Right atrium auricular region (tissue), 2 donors: ENCODE measurements at regions not wholly inside any gene's neighbourhood (a gene's known extent, or its start where the extent isn't known, plus 50 kb on each side); places are given as distances from the start of the nearest gene placed in this dataset.

ENCODE experiments used
- DNase-seq: peaks from one replicate; pipeline ENCODE4 v3.0.0-alpha.2; 2019; ENCODE audit warnings: low spot score
- H3K27ac ChIP-seq, 2 donors: fragments of 200-600 bp; sonication (generic); 1 replicate in 1 of 2; 2 replicates in 1 of 2; pipeline ENCODE4 v1.5.1; 2016 to 2019
- H3K27me3 ChIP-seq, 2 donors: fragments of 200-600 bp; sonication (generic); one replicate each; pipeline versions ENCODE4 v1.5.1 to v1.6.0; 2017 to 2019
- H3K36me3 ChIP-seq: fragments of 200-600 bp; sonication (generic); one replicate; pipeline ENCODE4 v1.5.1; 2016
- H3K4me1 ChIP-seq, 2 donors: fragments of 200-600 bp; sonication (generic); one replicate each; pipeline versions ENCODE4 v1.5.1 to v1.6.0; 2017 to 2019
- H3K4me3 ChIP-seq, 2 donors: fragments of 200-600 bp; sonication (generic); 1 replicate in 1 of 2; 2 replicates in 1 of 2; pipeline ENCODE4 v1.5.1; 2017 to 2019; ENCODE audit warnings: mild to moderate bottlenecking in 1 of 2, moderate library complexity in 1 of 2
- H3K9me3 ChIP-seq, 2 donors: fragments of 200-600 bp; sonication (generic); one replicate each; pipeline ENCODE4 v1.5.1; 2019
- TF ChIP-seq, protein P1 (sequence below), 2 donors: fragments of 200-600 bp; sonication (generic); IDR thresholded peaks; one replicate each; pipeline ENCODE4 v1.5.1; 2019; ENCODE audit warnings: antibody characterized with exemption in 2 of 2

DNA sequence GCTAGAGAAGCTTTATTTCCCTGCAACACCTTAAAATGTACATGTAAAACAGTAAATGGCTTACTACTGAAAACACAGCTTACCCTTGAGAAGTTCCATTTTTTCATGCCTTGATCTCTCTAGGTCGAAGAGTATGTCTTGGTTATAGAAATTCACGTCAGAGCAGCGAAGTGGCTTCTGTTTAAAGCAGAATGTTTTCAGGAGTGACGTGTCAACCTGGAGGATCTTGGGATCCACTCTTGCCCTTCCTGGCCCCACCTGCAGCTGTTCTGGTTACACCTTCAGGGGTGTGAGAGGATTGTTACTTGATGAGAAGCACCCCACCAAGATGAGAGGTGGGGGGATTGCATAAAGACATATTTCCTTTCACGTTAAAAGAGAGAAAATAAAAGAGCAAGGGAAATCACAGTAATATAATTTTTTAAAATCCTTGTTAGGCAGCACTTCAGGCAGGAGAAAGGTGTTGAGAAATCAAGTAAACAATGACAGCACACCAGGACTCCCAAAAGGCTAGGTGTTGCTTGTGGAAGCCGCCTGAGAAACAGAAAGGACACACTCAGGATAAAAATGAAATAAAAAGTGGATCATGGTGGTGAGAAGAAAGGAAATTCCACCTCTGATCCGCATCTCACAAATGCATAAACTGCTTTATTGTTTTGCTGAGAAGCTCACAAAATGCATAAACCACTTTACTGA is 149.7 kb downstream of the UNC5CL start:
- Histone ChIP-seq H3K9me3 (no peaks in the 10 kb centered on the region), H3K4me1 (no peaks in the 10 kb centered on the region), H3K36me3 (no peaks in the 10 kb centered on the region), H3K4me3 (no peak overlapping the region), H3K27ac (no peak overlapping the region), H3K27me3 (no peaks in the 10 kb centered on the region)
- TF ChIP-seq, protein P1, sequence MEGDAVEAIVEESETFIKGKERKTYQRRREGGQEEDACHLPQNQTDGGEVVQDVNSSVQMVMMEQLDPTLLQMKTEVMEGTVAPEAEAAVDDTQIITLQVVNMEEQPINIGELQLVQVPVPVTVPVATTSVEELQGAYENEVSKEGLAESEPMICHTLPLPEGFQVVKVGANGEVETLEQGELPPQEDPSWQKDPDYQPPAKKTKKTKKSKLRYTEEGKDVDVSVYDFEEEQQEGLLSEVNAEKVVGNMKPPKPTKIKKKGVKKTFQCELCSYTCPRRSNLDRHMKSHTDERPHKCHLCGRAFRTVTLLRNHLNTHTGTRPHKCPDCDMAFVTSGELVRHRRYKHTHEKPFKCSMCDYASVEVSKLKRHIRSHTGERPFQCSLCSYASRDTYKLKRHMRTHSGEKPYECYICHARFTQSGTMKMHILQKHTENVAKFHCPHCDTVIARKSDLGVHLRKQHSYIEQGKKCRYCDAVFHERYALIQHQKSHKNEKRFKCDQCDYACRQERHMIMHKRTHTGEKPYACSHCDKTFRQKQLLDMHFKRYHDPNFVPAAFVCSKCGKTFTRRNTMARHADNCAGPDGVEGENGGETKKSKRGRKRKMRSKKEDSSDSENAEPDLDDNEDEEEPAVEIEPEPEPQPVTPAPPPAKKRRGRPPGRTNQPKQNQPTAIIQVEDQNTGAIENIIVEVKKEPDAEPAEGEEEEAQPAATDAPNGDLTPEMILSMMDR (IDR thresholded peaks at IDR 0.05), result no peak
- no peak for DNase-seq

DNA sequence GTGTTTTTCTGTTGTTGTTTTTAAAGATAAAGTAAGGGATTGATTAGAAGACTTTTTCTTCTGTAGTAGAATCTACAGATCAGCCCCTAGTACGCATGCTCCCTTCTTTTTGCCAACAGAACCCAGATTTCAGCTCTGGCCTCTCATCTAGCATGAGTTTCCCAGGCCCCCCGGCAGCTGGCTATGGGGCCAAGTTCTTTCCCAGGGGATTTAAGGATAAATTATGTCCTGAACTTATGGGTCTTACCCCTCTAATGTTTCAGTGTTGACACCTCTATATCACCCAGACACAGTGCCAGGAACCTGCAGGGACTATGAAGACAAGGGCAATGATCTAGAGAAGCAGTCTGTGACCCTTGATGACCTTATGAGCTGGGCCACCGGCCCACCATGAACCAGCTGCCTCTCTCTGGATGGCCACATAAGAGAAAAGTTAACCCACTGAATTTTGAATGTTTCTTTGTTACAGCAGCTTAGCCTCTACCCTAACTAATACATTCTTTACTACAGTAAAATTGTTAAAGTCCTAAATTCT is 150.5 kb downstream of the UNC5CL start:
- DNase-seq, result no peak
- no peak overlapping the region for H3K4me3 ChIP-seq
- H3K27ac ChIP-seq, result no peak overlapping the region
- no peaks in the 10 kb centered on the region for H3K9me3 ChIP-seq
- H3K36me3 ChIP-seq, result no peaks in the 10 kb centered on the region
- TF ChIP-seq, protein P1 (IDR thresholded peaks at IDR 0.05), result no peak
- H3K4me1 ChIP-seq, result no peaks in the 10 kb centered on the region
- no peaks in the 10 kb centered on the region for H3K27me3 ChIP-seq

DNA sequence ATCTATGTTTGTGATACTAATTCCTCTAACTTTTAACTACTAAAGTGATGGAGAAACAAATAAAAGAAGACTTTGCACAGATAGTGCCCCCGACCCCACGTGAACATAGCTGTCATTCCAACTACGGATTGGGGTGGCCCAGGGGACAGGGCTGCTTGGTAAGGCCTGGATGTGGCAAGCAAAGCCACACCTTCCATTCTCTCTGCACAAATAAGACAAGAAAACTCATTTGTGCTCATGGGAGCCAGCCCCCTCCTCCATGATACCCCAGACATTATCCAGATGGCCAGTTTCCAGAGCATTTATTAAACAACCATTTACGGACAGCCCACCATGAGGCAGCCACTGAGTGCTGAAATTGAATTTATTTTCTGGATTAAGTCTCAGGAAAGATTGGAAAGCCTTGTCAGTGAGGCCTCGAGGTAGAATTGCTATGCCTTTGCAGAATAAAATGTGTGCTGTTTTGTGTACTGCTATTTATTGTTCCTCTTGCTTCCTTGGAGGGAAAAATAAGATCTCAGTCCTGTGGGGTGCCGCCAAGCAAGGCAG is 151.2 kb downstream of the UNC5CL start:
- Histone ChIP-seq H3K4me1 (no peaks in the 10 kb centered on the region), H3K36me3 (no peaks in the 10 kb centered on the region), H3K27ac (no peak overlapping the region), H3K9me3 (no peaks in the 10 kb centered on the region), H3K27me3 (no peaks in the 10 kb centered on the region), H3K4me3 (no peak overlapping the region)
- TF ChIP-seq, protein P1 (IDR thresholded peaks at IDR 0.05), result no peak
- no peak for DNase-seq

DNA sequence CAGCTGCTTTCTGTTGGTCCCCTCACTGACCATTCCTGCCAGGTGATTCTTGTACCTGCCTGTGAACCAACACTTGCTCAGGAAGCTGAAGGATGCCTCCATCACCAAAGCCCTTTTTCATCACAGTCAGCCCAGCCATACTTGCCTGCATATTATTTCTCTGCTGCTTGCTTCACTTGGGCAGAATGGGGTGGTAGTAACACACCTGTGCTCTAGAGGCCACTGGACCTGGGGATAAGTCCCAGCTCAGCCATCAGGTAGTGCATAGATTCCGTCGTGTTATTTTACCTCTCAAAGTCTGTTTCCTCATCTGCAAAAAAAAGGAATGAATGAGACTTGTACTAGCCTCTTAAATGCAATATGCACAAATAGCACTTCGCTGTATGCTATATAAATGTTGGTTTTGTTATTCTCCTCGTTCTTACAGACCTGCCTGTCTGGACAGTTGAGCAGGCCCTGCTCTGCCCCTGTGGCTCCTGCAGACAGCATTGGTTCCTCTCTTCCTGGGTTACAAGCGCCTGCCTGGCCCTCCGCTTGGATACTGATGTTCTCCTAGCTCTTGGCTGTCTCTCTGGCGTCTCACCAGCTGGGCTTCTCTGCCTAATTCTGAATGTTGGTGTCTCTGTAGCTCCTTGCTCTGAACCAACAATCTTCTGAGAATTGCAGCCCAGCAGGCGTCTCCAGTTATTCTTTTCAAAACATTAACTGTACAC is 151.8 kb downstream of the UNC5CL start:
- TF ChIP-seq, protein P1 (IDR thresholded peaks at IDR 0.05), result no peak
- DNase-seq, result no peak

DNA sequence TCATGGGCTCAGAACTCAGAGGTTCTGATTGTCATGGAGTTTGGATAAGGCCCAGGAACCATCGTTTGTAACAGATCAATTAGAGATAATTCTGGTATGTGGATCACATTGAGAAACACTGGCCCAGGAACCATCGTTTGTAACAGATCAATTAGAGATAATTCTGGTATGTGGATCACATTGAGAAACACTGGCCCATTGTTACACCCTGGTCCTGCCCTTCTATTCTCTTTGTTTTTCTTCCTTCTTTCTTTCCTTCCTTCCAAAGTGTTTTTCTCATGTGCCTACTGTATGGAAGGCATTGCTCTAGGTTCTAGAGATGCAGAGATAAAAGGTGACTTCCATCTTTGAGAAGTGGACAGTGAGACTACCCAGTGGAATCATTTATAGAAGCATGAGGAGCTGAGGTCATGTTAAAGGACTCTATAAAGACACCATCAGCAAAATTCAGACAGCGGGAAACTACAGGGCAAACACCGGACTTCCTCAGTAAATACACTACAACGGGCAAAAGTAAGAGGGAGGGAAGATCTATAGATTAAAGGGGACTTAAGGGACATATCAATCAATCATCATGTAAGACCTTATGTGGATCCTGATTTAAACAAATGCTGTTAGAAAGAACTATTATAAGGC is 153.8 kb downstream of the UNC5CL start:
- H3K27me3 ChIP-seq, result no peaks in the 10 kb centered on the region
- DNase-seq, result no peak
- TF ChIP-seq, protein P1 (IDR thresholded peaks at IDR 0.05), result no peak
- no peaks in the 10 kb centered on the region for H3K4me1 ChIP-seq
- no peak overlapping the region for H3K27ac ChIP-seq
- no peaks in the 10 kb centered on the region for H3K36me3 ChIP-seq
- H3K9me3 ChIP-seq, result no peaks in the 10 kb centered on the region
- H3K4me3 ChIP-seq, result no peak overlapping the region

More for the DNA sequence above, 151.8 kb downstream of the UNC5CL start:
- Histone ChIP-seq H3K4me1 (no peaks in the 10 kb centered on the region), H3K27me3 (no peaks in the 10 kb centered on the region), H3K9me3 (no peaks in the 10 kb centered on the region), H3K27ac (no peak overlapping the region), H3K36me3 (no peaks in the 10 kb centered on the region), H3K4me3 (no peak overlapping the region)
